Stimulated activated naive B cell treated with anti-CD40 and anti-IgM and Interleukin-4, amounts not matched to agents 10 μg/mL and 1 μg/mL and 100 μg/mL, for 72 hours (primary cell): ENCODE measurements at regions not wholly inside any gene's neighbourhood (a gene's known extent, or its start where the extent isn't known, plus 50 kb on each side); places are given as distances from the start of the nearest gene placed in this dataset.

Experiments
- ATAC-seq, 2 donors: fragments of 150-1000 bp; cut with Tn5 transposase; replicated peaks; 2 replicates each; pipeline ENCODE4 v1.10.0; 2021; ENCODE audit warnings: moderate library complexity in 1 of 2
- DNase-seq: peaks from one replicate; pipeline ENCODE4 v3.0.0; 2021
- H3K27ac Mint-ChIP-seq: one replicate; pipeline ENCODE4 v1.8.0; 2022; ENCODE audit warnings: mild to moderate bottlenecking, mixed read lengths
- H3K27me3 Mint-ChIP-seq, 2 donors: one replicate each; pipeline ENCODE4 v1.8.0; 2022; ENCODE audit warnings: mixed read lengths in 2 of 2
- H3K36me3 Mint-ChIP-seq, 2 donors: one replicate each; pipeline ENCODE4 v1.8.0; 2022; ENCODE audit warnings: mixed read lengths in 2 of 2, mild to moderate bottlenecking in 1 of 2
- H3K4me1 Mint-ChIP-seq, 2 donors: one replicate each; pipeline ENCODE4 v1.8.0; 2022; ENCODE audit warnings: mixed read lengths in 2 of 2, mild to moderate bottlenecking in 1 of 2
- H3K4me3 Mint-ChIP-seq, 2 donors: one replicate each; pipeline ENCODE4 v1.8.0; 2022; ENCODE audit warnings: mild to moderate bottlenecking in 2 of 2, mixed read lengths in 2 of 2, moderate library complexity in 1 of 2
- H3K9me3 Mint-ChIP-seq, 2 donors: one replicate each; pipeline ENCODE4 v1.8.0; 2022; ENCODE audit warnings: mixed read lengths in 2 of 2, mild to moderate bottlenecking in 1 of 2

GRCh38 chr5:38165435-38165834 is 92.9 kb upstream of the EGFLAM start:
- no peaks in the 10 kb centered on the region for H3K27me3 Mint-ChIP-seq

DNA sequence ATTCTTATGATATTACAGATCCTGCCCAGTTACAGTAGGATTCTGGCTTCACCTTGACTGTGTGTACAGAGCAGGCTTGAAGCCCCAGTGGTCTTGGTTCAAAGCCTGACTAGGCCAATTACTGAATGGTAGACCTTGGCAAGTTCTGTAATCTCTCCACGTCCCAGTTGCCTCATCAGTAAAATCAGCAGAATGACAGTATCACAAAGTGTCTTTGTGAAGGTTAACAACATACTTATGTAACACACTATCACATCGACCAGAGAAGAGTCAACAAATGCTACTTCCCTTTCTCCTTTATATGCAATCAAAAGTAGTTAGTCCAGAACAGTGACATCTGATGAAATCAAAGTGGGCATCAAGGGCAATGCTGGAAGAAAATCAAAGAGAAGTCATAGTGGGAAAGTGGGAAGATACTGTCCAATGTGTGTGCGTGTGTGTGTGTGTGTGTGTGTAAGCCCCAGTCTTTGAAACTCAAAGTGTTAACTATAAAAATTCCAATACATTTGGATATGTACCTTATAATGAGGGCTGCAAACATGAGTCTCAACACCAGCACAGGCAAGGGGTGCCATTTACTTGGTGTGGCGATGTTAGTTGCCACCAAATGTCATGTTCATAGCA is 93.5 kb upstream of the EGFLAM start:
- Mint-ChIP-seq H3K9me3 (peaks cover 2 to 5% of the 10 kb centered on the region in 2 donors), H3K27me3 (no peaks in the 10 kb centered on the region), H3K4me3 (no peak overlapping the region), H3K27ac (no peak overlapping the region), H3K36me3 (no peaks in the 10 kb centered on the region), H3K4me1 (no peaks in the 10 kb centered on the region)
- ATAC-seq (no peak), DNase-seq (no peak)

More at GRCh38 chr5:38165435-38165834, 92.9 kb upstream of the EGFLAM start:
- Mint-ChIP-seq H3K36me3 (no peaks in the 10 kb centered on the region), H3K4me1 (no peaks in the 10 kb centered on the region), H3K4me3 (no peak overlapping the region), H3K27ac (no peak overlapping the region), H3K9me3 (peaks cover 2 to 5% of the 10 kb centered on the region in 2 donors)
- DNase-seq, result no peak
- ATAC-seq, result no peak

DNA sequence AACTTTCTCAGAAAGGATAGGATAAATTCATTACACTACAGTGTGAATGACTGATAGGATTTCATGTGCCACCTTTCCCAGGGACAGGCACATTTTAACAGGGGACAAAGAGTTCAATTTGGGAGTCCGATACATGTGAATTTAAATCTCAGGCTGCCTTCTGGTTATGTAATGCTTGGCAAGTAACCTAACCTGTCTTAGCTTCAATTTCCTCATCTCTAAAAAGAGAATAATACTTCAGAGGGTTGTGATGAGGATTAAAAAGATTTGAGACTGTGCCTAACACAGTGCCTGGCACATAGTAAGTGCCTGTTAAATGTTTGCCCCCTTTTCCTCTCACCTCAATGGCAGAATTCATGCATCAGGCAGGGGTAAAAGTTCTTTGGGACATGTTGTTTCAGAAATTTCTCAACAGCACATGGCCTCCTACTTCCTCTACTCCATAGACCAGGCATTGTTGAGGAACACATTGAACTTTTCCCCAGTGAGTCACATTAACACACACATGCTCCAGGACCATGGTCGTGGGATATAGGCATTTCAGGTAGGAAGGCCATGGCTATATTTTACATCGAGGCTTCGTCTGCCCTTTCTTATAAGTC is 94.6 kb upstream of the EGFLAM start:
- Mint-ChIP-seq H3K4me3 (no peak overlapping the region), H3K9me3 (peaks cover 2 to 5% of the 10 kb centered on the region in 2 donors), H3K36me3 (no peaks in the 10 kb centered on the region), H3K27me3 (no peaks in the 10 kb centered on the region), H3K4me1 (no peaks in the 10 kb centered on the region), H3K27ac (no peak overlapping the region)
- no peak for ATAC-seq
- no peak for DNase-seq

GRCh38 chr5:38162625-38163024 is 95.7 kb upstream of the EGFLAM start:
- ATAC-seq, result no peak
- H3K27me3 Mint-ChIP-seq, result peaks cover 0 to 3% of the 10 kb centered on the region in 2 donors
- no peaks in the 10 kb centered on the region for H3K4me1 Mint-ChIP-seq
- H3K9me3 Mint-ChIP-seq, result peaks cover 0 to 2% of the 10 kb centered on the region in 2 donors
- no peak for DNase-seq
- no peaks in the 10 kb centered on the region for H3K36me3 Mint-ChIP-seq
- no peak overlapping the region for H3K27ac Mint-ChIP-seq
- H3K4me3 Mint-ChIP-seq, result no peak overlapping the region

- peaks cover 5 to 28% of the 10 kb centered on the region in 2 donors for H3K27me3 Mint-ChIP-seq
Observed at GRCh38 chr5:38157024-38157423, 101.3 kb upstream of the EGFLAM start.

GRCh38 chr5:38154615-38155204 is 103.6 kb upstream of the EGFLAM start:
- peak; percentile 38 to 67 for ATAC-seq

More at GRCh38 chr5:38157024-38157423, 101.3 kb upstream of the EGFLAM start:
- Mint-ChIP-seq H3K4me3 (no peak overlapping the region), H3K9me3 (peaks cover 0 to 3% of the 10 kb centered on the region in 2 donors), H3K36me3 (no peaks in the 10 kb centered on the region), H3K4me1 (no peaks in the 10 kb centered on the region), H3K27ac (no peak overlapping the region)
- ATAC-seq (no peak), DNase-seq (no peak)

GRCh38 chr5:38151878-38152277 is 106.5 kb upstream of the EGFLAM start:
- no peak for ATAC-seq
- H3K36me3 Mint-ChIP-seq, result no peaks in the 10 kb centered on the region
- no peak overlapping the region for H3K4me3 Mint-ChIP-seq

More at GRCh38 chr5:38154615-38155204, 103.6 kb upstream of the EGFLAM start:
- H3K27me3 Mint-ChIP-seq, result peaks cover 10 to 35% of the 10 kb centered on the region in 2 donors
- H3K9me3 Mint-ChIP-seq, result peaks cover 0 to 5% of the 10 kb centered on the region in 2 donors
- H3K27ac Mint-ChIP-seq, result no peak overlapping the region
- no peak for DNase-seq
- H3K36me3 Mint-ChIP-seq, result no peaks in the 10 kb centered on the region
- no peak overlapping the region for H3K4me3 Mint-ChIP-seq
- no peaks in the 10 kb centered on the region for H3K4me1 Mint-ChIP-seq

GRCh38 chr5:38149815-38150195 is 108.6 kb upstream of the EGFLAM start:
- H3K27me3 Mint-ChIP-seq, result peaks cover 14 to 23% of the 10 kb centered on the region in 2 donors
- no peak for ATAC-seq
- no peaks in the 10 kb centered on the region for H3K36me3 Mint-ChIP-seq
- H3K4me3 Mint-ChIP-seq, result no peak overlapping the region
- no peak overlapping the region for H3K27ac Mint-ChIP-seq
- H3K9me3 Mint-ChIP-seq, result peaks cover 0 to 6% of the 10 kb centered on the region in 2 donors
- DNase-seq, result no peak
- no peaks in the 10 kb centered on the region for H3K4me1 Mint-ChIP-seq

More at GRCh38 chr5:38151878-38152277, 106.5 kb upstream of the EGFLAM start:
- peaks cover 0 to 5% of the 10 kb centered on the region in 2 donors for H3K9me3 Mint-ChIP-seq
- H3K4me1 Mint-ChIP-seq, result no peaks in the 10 kb centered on the region
- no peak for DNase-seq
- H3K27me3 Mint-ChIP-seq, result peaks cover 10 to 29% of the 10 kb centered on the region in 2 donors
- no peak overlapping the region for H3K27ac Mint-ChIP-seq

DNA sequence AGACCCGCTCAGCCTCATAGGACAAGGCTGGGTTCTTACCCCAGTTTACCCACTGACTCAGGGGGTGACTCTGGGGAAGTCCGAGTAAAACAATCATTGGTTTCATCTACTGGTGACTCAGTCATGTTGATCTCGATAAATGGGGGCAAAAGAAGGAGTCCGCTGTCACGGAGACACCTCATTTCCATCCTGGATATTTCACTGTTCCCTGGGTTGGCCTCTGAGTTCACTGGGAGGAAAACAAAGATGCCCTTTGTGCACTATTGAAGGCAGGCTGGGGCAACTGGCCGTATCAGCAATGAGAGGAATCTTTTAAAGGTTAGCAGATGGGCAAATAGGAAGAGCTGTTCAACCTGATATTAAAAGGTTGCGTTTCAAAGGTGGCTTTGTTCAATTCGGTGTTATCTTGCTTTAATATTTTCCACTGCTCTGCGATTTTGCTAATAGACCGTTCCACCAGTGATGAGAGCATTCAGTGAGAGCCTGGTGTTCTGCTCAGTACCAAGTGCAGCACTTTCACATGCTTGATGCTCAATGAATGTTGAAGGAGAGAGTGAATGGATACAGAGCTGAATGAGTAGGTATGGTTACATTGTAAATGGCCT is 110.2 kb upstream of the EGFLAM start:
- Mint-ChIP-seq H3K4me1 (no peaks in the 10 kb centered on the region), H3K4me3 (no peak overlapping the region), H3K9me3 (peaks cover 0 to 3% of the 10 kb centered on the region in 2 donors), H3K36me3 (no peaks in the 10 kb centered on the region), H3K27ac (no peak overlapping the region), H3K27me3 (peaks cover 9 to 13% of the 10 kb centered on the region in 2 donors)
- no peak for ATAC-seq
- DNase-seq, result no peak

GRCh38 chr5:38143384-38143783 is 115.0 kb upstream of the EGFLAM start:
- ATAC-seq (no peak), DNase-seq (no peak)
- no peak overlapping the region for H3K4me3 Mint-ChIP-seq
- no peaks in the 10 kb centered on the region for H3K4me1 Mint-ChIP-seq
- H3K27ac Mint-ChIP-seq, result no peak overlapping the region
- peaks cover 0 to 1% of the 10 kb centered on the region in 2 donors for H3K9me3 Mint-ChIP-seq
- H3K27me3 Mint-ChIP-seq, result peaks cover 4 to 6% of the 10 kb centered on the region in 2 donors
- no peaks in the 10 kb centered on the region for H3K36me3 Mint-ChIP-seq

- no peak overlapping the region for H3K4me3 Mint-ChIP-seq
- no peak overlapping the region for H3K27ac Mint-ChIP-seq
- H3K36me3 Mint-ChIP-seq, result no peaks in the 10 kb centered on the region
- ATAC-seq (no peak), DNase-seq (no peak)
- peaks cover 0 to 1% of the 10 kb centered on the region in 2 donors for H3K9me3 Mint-ChIP-seq
- H3K27me3 Mint-ChIP-seq, result peaks cover 4 to 6% of the 10 kb centered on the region in 2 donors
- H3K4me1 Mint-ChIP-seq, result no peaks in the 10 kb centered on the region
Observed at GRCh38 chr5:38141665-38142064, 116.7 kb upstream of the EGFLAM start.

DNA sequence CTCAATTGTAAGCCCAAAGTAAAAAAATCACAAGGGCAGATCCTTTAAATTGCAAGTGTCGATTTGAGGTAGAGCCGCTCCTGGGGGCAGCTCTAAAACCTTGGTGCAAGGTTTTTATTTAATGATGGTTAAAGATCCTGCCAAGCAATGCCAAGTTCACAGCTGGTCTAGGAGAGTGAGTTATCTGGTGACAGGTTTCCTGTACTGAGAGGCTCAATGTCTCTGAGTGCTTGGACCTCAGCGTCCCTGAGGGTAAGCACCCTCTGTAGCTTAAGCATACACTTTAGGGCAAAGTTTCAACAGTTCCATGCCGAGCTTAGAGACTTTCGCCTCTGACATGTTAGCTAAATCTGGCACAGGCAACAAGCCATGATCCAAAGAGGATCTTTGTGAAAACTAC is 119.8 kb upstream of the EGFLAM start:
- H3K27ac Mint-ChIP-seq, result no peak overlapping the region
- H3K4me3 Mint-ChIP-seq, result no peak overlapping the region
- H3K9me3 Mint-ChIP-seq, result peaks cover 0 to 1% of the 10 kb centered on the region in 2 donors
- H3K27me3 Mint-ChIP-seq, result no peaks in the 10 kb centered on the region
- no peaks in the 10 kb centered on the region for H3K36me3 Mint-ChIP-seq
- DNase-seq, result no peak
- no peak for ATAC-seq
- H3K4me1 Mint-ChIP-seq, result no peaks in the 10 kb centered on the region

GRCh38 chr5:38135486-38136039 is 122.8 kb upstream of the EGFLAM start:
- Mint-ChIP-seq H3K4me1 (no peaks in the 10 kb centered on the region), H3K4me3 (no peak overlapping the region), H3K36me3 (no peaks in the 10 kb centered on the region), H3K9me3 (peaks cover 0 to 1% of the 10 kb centered on the region in 2 donors), H3K27me3 (no peaks in the 10 kb centered on the region), H3K27ac (no peak overlapping the region)
- ATAC-seq (no peak), DNase-seq (no peak)

GRCh38 chr5:38134810-38135209 is 123.5 kb upstream of the EGFLAM start:
- Mint-ChIP-seq H3K27ac (no peak overlapping the region), H3K27me3 (no peaks in the 10 kb centered on the region), H3K36me3 (no peaks in the 10 kb centered on the region), H3K4me1 (no peaks in the 10 kb centered on the region), H3K4me3 (no peak overlapping the region), H3K9me3 (peaks cover 0 to 1% of the 10 kb centered on the region in 2 donors)
- no peak for ATAC-seq
- no peak for DNase-seq
